ENCODE measurements at regions not wholly inside any gene's neighbourhood (a gene's known extent, or its start where the extent isn't known, plus 50 kb on each side); places are given as distances from the start of the nearest gene placed in this dataset.
"Not testable (repeated sequence)": the region's sequence is repeated elsewhere in the genome, so short reads cannot be mapped to it uniquely, and the experiment has no call there.

- DNase-seq (ENCODE audit: low read depth in 4 of 4, low spot score in 1 of 4), result no peak
These were observed 780.9 kb upstream of the RAG2 start for GRCh38 chr11:37378958-37379357.

GRCh38 chr11:37372667-37373066, 774.6 kb upstream of the RAG2 start:
- DNase-seq (ENCODE audit: low read depth in 4 of 4, low spot score in 1 of 4), result no peak

- DNase-seq (ENCODE audit: low read depth in 4 of 4, low spot score in 1 of 4), result no peak
These were observed 773.4 kb upstream of the RAG2 start for GRCh38 chr11:37371346-37371970.

- no peak for DNase-seq (ENCODE audit: low read depth in 4 of 4, low spot score in 1 of 4)
These were observed 772.8 kb upstream of the RAG2 start for GRCh38 chr11:37370817-37371216.

- DNase-seq (ENCODE audit: low read depth in 4 of 4, low spot score in 1 of 4), result no peak
These were observed 766.3 kb upstream of the RAG2 start for GRCh38 chr11:37364246-37364839.

- no peak for DNase-seq (ENCODE audit: low read depth in 4 of 4, low spot score in 1 of 4)
These were observed 755.2 kb upstream of the RAG2 start for GRCh38 chr11:37353192-37353591.

GRCh38 chr11:37352485-37352884, 754.4 kb upstream of the RAG2 start:
- no peak for DNase-seq (ENCODE audit: low read depth in 4 of 4, low spot score in 1 of 4)

- no peak for DNase-seq (ENCODE audit: low read depth in 4 of 4, low spot score in 1 of 4)
These were observed 745.3 kb upstream of the RAG2 start for GRCh38 chr11:37343290-37343689.

GRCh38 chr11:37336401-37336800, 738.4 kb upstream of the RAG2 start:
- DNase-seq (ENCODE audit: low read depth in 4 of 4, low spot score in 1 of 4), result no peak

- no peak for DNase-seq (ENCODE audit: low read depth in 4 of 4, low spot score in 1 of 4)
These were observed 735.3 kb upstream of the RAG2 start for GRCh38 chr11:37333345-37333744.

- no peak for DNase-seq (ENCODE audit: low read depth in 4 of 4, low spot score in 1 of 4)
These were observed 725.8 kb upstream of the RAG2 start for GRCh38 chr11:37323843-37324242.

GRCh38 chr11:37322333-37323194, 724.5 kb upstream of the RAG2 start:
- no peak for DNase-seq (ENCODE audit: low read depth in 4 of 4, low spot score in 1 of 4)

GRCh38 chr11:37320921-37321320, 722.9 kb upstream of the RAG2 start:
- DNase-seq (ENCODE audit: low read depth in 4 of 4, low spot score in 1 of 4), result no peak

GRCh38 chr11:37317803-37318202, 719.8 kb upstream of the RAG2 start:
- DNase-seq (ENCODE audit: low read depth in 4 of 4, low spot score in 1 of 4), result no peak

- DNase-seq (ENCODE audit: low read depth in 4 of 4, low spot score in 1 of 4), result no peak
These were observed 715.2 kb upstream of the RAG2 start for GRCh38 chr11:37313266-37313665.

- no peak for DNase-seq (ENCODE audit: low read depth in 4 of 4, low spot score in 1 of 4)
These were observed 708.5 kb upstream of the RAG2 start for GRCh38 chr11:37306563-37306962.

GRCh38 chr11:37301405-37301804, 703.4 kb upstream of the RAG2 start:
- not testable (repeated sequence) for DNase-seq (ENCODE audit: low read depth in 4 of 4, low spot score in 1 of 4)

GRCh38 chr11:37298173-37298572, 700.1 kb upstream of the RAG2 start:
- DNase-seq (ENCODE audit: low read depth in 4 of 4, low spot score in 1 of 4), result no peak

GRCh38 chr11:37286890-37287289, 688.9 kb upstream of the RAG2 start:
- no peak for DNase-seq (ENCODE audit: low read depth in 4 of 4, low spot score in 1 of 4)

- DNase-seq (ENCODE audit: low read depth in 4 of 4, low spot score in 1 of 4), result no peak
These were observed 684.3 kb upstream of the RAG2 start for GRCh38 chr11:37282367-37282766.

- DNase-seq (ENCODE audit: low read depth in 4 of 4, low spot score in 1 of 4), result no peak
These were observed 682.2 kb upstream of the RAG2 start for GRCh38 chr11:37280200-37280599.

GRCh38 chr11:37277896-37278465, 679.9 kb upstream of the RAG2 start:
- no peak for DNase-seq (ENCODE audit: low read depth in 4 of 4, low spot score in 1 of 4)

All from stimulated activated CD4-positive, alpha-beta T cell treated with anti-CD3 and anti-CD28 coated beads, Interleukin-1b, Interleukin-23, amount 100 ng/mL, for 24 hours (primary cell).